ENCODE measurements at regions not wholly inside any gene's neighbourhood (a gene's known extent, or its start where the extent isn't known, plus 50 kb on each side); places are given as distances from the start of the nearest gene placed in this dataset.

DNA sequence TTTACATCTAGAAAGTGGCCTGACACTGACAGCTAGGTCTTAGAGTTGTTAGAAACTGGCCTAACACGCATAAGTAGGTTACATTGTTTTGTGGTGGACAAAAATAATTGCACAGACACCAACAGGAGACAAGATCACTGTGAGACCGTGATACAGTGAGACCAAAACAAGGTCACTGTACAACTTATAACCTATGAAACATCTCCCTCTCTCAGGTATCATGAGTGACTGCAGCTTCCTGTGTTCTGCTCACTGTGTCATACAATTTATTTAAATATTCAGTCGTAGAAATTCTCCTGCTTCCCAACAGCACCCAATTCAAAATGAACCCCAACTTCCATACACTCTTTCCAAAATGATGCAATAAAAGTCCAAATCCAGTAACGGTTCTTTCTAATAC, 2165.2 kb downstream of the PCDH9 start:
- H3K27ac ChIP-seq: no peak overlapping the region
- TF ChIP-seq, protein P1, sequence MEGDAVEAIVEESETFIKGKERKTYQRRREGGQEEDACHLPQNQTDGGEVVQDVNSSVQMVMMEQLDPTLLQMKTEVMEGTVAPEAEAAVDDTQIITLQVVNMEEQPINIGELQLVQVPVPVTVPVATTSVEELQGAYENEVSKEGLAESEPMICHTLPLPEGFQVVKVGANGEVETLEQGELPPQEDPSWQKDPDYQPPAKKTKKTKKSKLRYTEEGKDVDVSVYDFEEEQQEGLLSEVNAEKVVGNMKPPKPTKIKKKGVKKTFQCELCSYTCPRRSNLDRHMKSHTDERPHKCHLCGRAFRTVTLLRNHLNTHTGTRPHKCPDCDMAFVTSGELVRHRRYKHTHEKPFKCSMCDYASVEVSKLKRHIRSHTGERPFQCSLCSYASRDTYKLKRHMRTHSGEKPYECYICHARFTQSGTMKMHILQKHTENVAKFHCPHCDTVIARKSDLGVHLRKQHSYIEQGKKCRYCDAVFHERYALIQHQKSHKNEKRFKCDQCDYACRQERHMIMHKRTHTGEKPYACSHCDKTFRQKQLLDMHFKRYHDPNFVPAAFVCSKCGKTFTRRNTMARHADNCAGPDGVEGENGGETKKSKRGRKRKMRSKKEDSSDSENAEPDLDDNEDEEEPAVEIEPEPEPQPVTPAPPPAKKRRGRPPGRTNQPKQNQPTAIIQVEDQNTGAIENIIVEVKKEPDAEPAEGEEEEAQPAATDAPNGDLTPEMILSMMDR (conservative IDR thresholded peaks at IDR 0.05): no peak

DNA sequence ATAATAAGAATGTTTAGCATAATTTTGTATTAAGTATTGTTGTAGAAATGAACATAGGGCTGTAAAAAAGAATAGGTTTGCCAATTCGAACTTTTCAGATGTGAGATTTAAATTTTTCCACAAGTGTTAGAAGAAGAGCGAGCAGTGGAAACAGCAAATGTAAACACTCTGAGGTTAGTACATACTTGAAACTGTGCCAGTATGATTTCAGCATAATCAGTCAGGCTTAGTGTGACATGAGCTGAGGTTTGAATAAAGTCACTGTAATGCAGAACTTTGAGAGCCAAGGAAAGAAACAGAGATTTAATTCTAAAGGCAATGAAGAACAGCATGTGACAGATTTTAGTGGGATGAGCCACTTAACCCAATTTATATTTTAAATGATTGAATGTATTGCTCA, 2166.4 kb downstream of the PCDH9 start:
- TF ChIP-seq, protein P1 (conservative IDR thresholded peaks at IDR 0.05): no peak
- no peak overlapping the region for H3K27ac ChIP-seq

DNA sequence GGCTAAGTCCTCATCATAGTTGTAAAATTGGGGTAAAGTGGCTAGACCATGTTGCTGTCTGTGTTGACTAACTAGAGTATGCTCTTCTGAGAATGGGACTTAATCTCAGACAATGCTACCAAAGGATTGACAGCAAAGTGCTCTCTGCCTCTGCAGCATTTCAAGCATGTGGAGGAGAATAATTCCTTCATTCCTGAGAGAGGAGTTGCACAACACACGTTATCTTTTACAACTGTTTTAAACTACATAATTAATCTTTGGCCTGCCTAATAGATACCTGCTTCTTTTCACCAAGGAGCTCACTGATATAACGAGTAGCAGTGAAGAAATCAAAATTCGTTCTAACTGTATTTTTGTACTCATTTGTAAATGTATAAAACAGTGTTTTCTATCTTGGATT, 2172.2 kb downstream of the PCDH9 start:
- TF ChIP-seq, protein P1 (conservative IDR thresholded peaks at IDR 0.05): no peak
- H3K27ac ChIP-seq: no peak overlapping the region

DNA sequence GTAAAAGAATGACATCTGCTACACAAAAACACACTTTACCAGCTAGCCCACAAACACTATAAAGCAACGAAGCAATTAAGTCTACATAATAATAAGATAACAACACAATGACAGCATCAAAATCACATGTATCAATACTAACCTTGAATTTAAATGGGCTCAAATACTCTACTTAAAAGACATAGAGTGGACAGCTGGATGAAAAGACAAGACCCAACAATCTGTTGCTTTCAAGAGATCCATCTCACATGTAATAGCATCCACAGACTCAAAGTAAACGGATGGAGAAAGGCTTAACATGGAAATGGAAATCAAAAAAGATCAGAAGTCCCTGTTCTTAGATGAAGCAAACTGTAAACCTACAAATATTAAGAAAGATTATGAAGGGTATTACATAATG, 2175.9 kb downstream of the PCDH9 start:
- TF ChIP-seq, protein P1 (conservative IDR thresholded peaks at IDR 0.05): no peak
- no peak overlapping the region for H3K27ac ChIP-seq

DNA sequence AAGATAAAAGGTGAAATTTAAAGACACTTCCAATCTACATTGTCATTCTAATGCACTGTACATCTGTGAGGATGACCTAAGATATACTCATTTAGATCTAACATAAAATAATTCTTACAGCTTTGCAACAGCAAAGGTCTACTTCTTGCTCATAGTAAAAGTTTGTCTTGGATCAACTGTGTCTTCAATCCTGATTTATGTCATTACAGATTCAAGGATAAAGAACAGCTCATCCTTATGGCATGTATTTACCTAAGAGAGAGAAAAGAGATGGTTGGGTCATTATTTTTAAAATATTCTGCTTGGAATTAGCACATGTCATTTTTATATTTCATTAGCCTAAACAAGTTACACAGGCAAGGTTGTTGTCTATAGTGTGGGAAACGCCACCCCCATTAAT, 2193.1 kb downstream of the PCDH9 start:
- no peak overlapping the region for H3K27ac ChIP-seq
- TF ChIP-seq, protein P1 (conservative IDR thresholded peaks at IDR 0.05): no peak

DNA sequence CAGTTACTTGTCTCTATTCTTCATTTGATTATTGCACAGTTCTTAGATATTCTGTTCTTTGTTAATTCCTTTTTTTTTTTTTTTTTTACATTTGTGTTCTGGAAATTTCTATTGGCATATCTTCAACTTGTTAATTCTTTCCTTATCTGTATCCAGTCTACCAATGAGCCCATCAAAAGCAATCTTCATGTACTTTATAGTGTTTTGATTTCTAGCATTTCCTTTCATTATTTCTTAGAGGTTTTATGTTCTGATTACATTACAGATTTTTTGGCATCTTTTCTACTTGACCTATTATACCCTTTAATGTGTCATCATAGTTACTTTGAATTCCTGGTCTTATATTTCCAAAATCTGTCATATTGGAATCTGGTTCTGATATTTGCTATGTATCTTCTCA, 2194.8 kb downstream of the PCDH9 start:
- H3K27ac ChIP-seq: no peak overlapping the region
- TF ChIP-seq, protein P1 (conservative IDR thresholded peaks at IDR 0.05): no peak

DNA sequence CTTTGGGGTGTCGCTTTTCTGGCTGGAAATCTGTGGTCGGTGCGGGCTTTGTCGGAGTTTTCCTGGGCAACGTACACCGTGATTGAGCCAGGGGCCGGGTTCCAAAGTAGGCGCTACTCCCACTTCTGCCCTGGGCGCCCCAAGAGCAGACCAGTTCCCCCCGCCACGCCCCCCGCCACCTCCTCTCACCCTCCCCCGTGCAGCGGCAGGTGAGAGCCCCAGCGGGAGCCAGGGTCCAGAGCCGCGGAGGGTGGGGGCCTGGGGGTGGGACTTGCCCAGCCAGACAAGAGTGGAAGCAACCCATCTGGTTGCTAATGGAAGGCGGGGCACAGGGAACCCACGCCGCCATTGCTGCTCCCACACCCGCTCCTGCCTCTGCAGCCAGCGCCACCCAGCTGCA, 2195.9 kb downstream of the PCDH9 start:
- TF ChIP-seq, protein P1 (conservative IDR thresholded peaks at IDR 0.05): no peak
- no peak overlapping the region for H3K27ac ChIP-seq

DNA sequence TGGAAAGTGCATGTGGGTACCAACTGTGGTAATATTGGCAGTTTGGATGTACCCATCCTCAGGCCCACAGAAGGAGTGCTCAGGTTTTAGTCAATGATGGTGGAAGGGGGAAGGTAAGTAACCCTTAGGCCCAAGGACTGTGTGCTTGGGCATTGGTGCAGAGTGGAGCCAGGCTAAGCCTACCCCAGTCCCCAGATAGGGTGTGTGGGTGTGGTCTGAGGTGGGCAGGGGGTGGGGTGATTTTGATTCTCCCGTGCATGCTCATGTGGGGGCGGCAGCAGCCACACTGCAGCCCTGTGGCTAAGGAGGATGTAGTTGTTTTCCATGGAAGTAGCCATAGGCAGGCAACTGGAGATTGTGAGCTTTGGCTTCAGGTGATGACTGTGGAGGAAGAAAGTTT, 2197.3 kb downstream of the PCDH9 start:
- TF ChIP-seq, protein P1 (conservative IDR thresholded peaks at IDR 0.05): no peak
- H3K27ac ChIP-seq: no peak overlapping the region
